ENCODE measurements at regions not wholly inside any gene's neighbourhood (a gene's known extent, or its start where the extent isn't known, plus 50 kb on each side); places are given as distances from the start of the nearest gene placed in this dataset.

DNA sequence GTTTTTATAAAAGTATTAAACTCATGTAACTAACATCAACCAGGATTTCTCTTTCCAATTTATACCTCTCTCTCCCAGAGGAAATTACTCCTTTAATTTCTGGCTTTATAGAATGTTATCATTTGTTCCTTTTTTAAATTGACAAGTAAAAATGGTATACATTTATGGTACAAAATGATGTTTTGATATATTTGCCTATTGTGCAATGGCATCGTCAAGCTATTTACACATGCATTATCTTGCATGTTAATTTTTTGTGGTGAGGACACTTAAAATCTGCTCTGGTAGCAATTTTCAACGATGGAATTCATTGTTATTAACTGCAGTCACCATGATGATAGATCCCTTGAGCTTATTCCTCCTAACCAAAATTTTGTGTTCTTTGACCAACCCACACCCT is 149.0 kb upstream of the NAV3 start:
- Mint-ChIP-seq H3K4me1 (no peaks in the 10 kb centered on the region), H3K27ac (no peak overlapping the region), H3K27me3 (no peaks in the 10 kb centered on the region), H3K4me3 (no peak overlapping the region), H3K9me3 (peaks cover 0 to 5% (median 0%) of the 10 kb centered on the region in 3 donors), H3K36me3 (no peaks in the 10 kb centered on the region)
- ChIA-PET CTCF (no interaction called here), POLR2A (interaction anchor here in 1 of 2 donors (0.5 kb wide), 1 partner anchor 1582 kb away, joined by 4 read pairs; no protein-coding TSS in a partner anchor)
- H3K36me3 ChIP-seq (ENCODE audit: control insufficient read depth in 2 of 2, extremely low read depth in 1 of 2, insufficient read depth in 1 of 2, low read length in 1 of 2), result no peaks in the 10 kb centered on the region
- ATAC-seq (replicated peaks in 1 of 4), result no peak
- DNase-seq, result no peak
- no peak overlapping the region for H3K27ac ChIP-seq (ENCODE audit: low read length)
- no peaks in the 10 kb centered on the region for H3K9me3 ChIP-seq
- H3K4me3 ChIP-seq (ENCODE audit: control insufficient read depth in 1 of 2, extremely low read depth in 1 of 2, low read length in 1 of 2), result no peak overlapping the region
- no CpG with 5 or more reads among the region's 2 CpGs for WGBS (ENCODE audit: insufficient coverage)
- H3K4me1 ChIP-seq (ENCODE audit: control insufficient read depth in 1 of 2, extremely low read depth in 1 of 2, insufficient read depth in 2 of 2, low read length in 2 of 2), result no peaks in the 10 kb centered on the region
- no peaks in the 10 kb centered on the region for H3K27me3 ChIP-seq (replicated peaks in 1 of 2; ENCODE audit: control insufficient read depth in 2 of 2, extremely low read depth in 1 of 2, insufficient read depth in 2 of 2, low read length in 1 of 2)

DNA sequence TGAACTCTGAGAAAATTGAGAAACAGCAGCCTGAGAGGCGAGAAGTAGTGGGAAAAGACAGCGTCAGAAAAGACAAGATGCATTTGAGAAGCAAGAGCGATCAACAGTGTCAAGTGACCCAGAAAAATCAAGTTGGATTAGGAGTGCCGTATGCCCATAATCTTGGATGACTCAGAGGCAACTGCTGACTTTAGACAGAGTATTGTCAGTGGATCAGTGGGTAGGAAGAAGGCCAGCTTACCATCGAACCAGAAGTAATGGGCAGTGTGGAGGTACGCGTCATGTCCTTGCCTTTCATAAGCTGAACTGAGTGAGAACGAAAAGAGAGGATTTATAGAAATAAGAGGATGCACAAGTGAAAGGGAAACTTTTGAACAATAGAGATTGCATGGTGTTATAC is 151.0 kb upstream of the NAV3 start:
- ChIA-PET POLR2A (no interaction called here), CTCF (no interaction called here)
- no peaks in the 10 kb centered on the region for H3K36me3 ChIP-seq (ENCODE audit: control insufficient read depth in 2 of 2, extremely low read depth in 1 of 2, insufficient read depth in 1 of 2, low read length in 1 of 2)
- H3K4me1 ChIP-seq (ENCODE audit: control insufficient read depth in 1 of 2, extremely low read depth in 1 of 2, insufficient read depth in 2 of 2, low read length in 2 of 2), result no peaks in the 10 kb centered on the region
- H3K9me3 ChIP-seq, result no peaks in the 10 kb centered on the region
- 83% methylated on average over 8 of the region's 8 CpGs for WGBS (ENCODE audit: insufficient coverage)
- H3K9me3 Mint-ChIP-seq, result peaks cover 0 to 5% (median 2%) of the 10 kb centered on the region in 3 donors
- DNase-seq (no peak), ATAC-seq (replicated peaks in 1 of 4) (no peak)
- no peak overlapping the region for H3K4me3 Mint-ChIP-seq
- no peak overlapping the region for H3K4me3 ChIP-seq (ENCODE audit: control insufficient read depth in 1 of 2, extremely low read depth in 1 of 2, low read length in 1 of 2)
- no peaks in the 10 kb centered on the region for H3K36me3 Mint-ChIP-seq
- no peaks in the 10 kb centered on the region for H3K27me3 Mint-ChIP-seq
- H3K27ac Mint-ChIP-seq, result no peak overlapping the region
- no peaks in the 10 kb centered on the region for H3K4me1 Mint-ChIP-seq
- H3K27ac ChIP-seq (ENCODE audit: low read length), result no peak overlapping the region
- H3K27me3 ChIP-seq (replicated peaks in 1 of 2; ENCODE audit: control insufficient read depth in 2 of 2, extremely low read depth in 1 of 2, insufficient read depth in 2 of 2, low read length in 1 of 2), result no peaks in the 10 kb centered on the region

- DNase-seq (no peak), ATAC-seq (replicated peaks in 1 of 4) (no peak)
- WGBS (ENCODE audit: insufficient coverage), result no CpG with 5 or more reads among the region's 1 CpG
- H3K9me3 ChIP-seq, result no peaks in the 10 kb centered on the region
- peaks cover 0 to 5% (median 2%) of the 10 kb centered on the region in 3 donors for H3K9me3 Mint-ChIP-seq
- H3K27me3 ChIP-seq (replicated peaks in 1 of 2; ENCODE audit: control insufficient read depth in 2 of 2, extremely low read depth in 1 of 2, insufficient read depth in 2 of 2, low read length in 1 of 2), result no peaks in the 10 kb centered on the region
- no peaks in the 10 kb centered on the region for H3K27me3 Mint-ChIP-seq
- ChIA-PET CTCF (no interaction called here), POLR2A (no interaction called here)
- no peak overlapping the region for H3K4me3 Mint-ChIP-seq
- H3K4me1 ChIP-seq (ENCODE audit: control insufficient read depth in 1 of 2, extremely low read depth in 1 of 2, insufficient read depth in 2 of 2, low read length in 2 of 2), result no peaks in the 10 kb centered on the region
- H3K4me1 Mint-ChIP-seq, result no peaks in the 10 kb centered on the region
- H3K36me3 ChIP-seq (ENCODE audit: control insufficient read depth in 2 of 2, extremely low read depth in 1 of 2, insufficient read depth in 1 of 2, low read length in 1 of 2), result no peaks in the 10 kb centered on the region
- H3K4me3 ChIP-seq (ENCODE audit: control insufficient read depth in 1 of 2, extremely low read depth in 1 of 2, low read length in 1 of 2), result no peak overlapping the region
- no peak overlapping the region for H3K27ac ChIP-seq (ENCODE audit: low read length)
- H3K36me3 Mint-ChIP-seq, result no peaks in the 10 kb centered on the region
- H3K27ac Mint-ChIP-seq, result no peak overlapping the region
These were observed 152.1 kb upstream of the NAV3 start for GRCh38 chr12:77678621-77679020.

GRCh38 chr12:77667101-77667500 is 163.6 kb upstream of the NAV3 start:
- ATAC-seq (replicated peaks in 1 of 4), result no peak
- H3K27me3 ChIP-seq (replicated peaks in 1 of 2; ENCODE audit: control insufficient read depth in 2 of 2, extremely low read depth in 1 of 2, insufficient read depth in 2 of 2, low read length in 1 of 2), result no peaks in the 10 kb centered on the region
- Mint-ChIP-seq H3K27ac (no peak overlapping the region), H3K9me3 (peaks cover 7 to 27% (median 13%) of the 10 kb centered on the region in 3 donors), H3K36me3 (no peaks in the 10 kb centered on the region), H3K27me3 (no peaks in the 10 kb centered on the region), H3K4me1 (no peaks in the 10 kb centered on the region), H3K4me3 (no peak overlapping the region)
- no peaks in the 10 kb centered on the region for H3K9me3 ChIP-seq
- ChIA-PET POLR2A (no interaction called here), CTCF (no interaction called here)
- no peak for DNase-seq
- H3K36me3 ChIP-seq (ENCODE audit: control insufficient read depth in 2 of 2, extremely low read depth in 1 of 2, insufficient read depth in 1 of 2, low read length in 1 of 2), result no peaks in the 10 kb centered on the region
- WGBS (ENCODE audit: insufficient coverage), result 68% methylated on average over 5 of the region's 6 CpGs
- no peak overlapping the region for H3K27ac ChIP-seq (ENCODE audit: low read length)
- H3K4me3 ChIP-seq (ENCODE audit: control insufficient read depth in 1 of 2, extremely low read depth in 1 of 2, low read length in 1 of 2), result no peak overlapping the region
- H3K4me1 ChIP-seq (ENCODE audit: control insufficient read depth in 1 of 2, extremely low read depth in 1 of 2, insufficient read depth in 2 of 2, low read length in 2 of 2), result no peaks in the 10 kb centered on the region

DNA sequence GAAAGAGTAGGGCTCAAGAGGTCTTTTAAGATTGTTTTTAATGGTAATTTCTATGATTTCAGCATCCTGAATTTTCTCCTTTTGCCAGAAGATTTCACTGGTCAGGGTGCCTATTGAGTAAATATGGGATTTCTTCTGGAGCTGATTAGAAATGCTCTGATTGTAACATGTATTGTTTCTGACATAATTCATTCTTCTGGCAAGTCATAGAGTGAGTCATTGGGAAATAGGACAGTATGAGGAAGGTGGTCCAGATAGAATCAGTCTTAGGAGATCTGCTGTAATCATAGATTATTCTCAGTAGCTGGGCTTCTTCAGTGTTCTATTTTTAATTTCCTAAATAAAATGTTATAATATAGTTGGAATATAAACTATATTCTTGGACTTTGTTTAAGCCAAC is 182.0 kb upstream of the NAV3 start:
- H3K9me3 Mint-ChIP-seq, result peaks cover 0 to 4% (median 0%) of the 10 kb centered on the region in 3 donors
- no peak overlapping the region for H3K4me3 Mint-ChIP-seq
- H3K27me3 Mint-ChIP-seq, result no peaks in the 10 kb centered on the region
- H3K36me3 ChIP-seq (ENCODE audit: control insufficient read depth in 2 of 2, extremely low read depth in 1 of 2, insufficient read depth in 1 of 2, low read length in 1 of 2), result no peaks in the 10 kb centered on the region
- H3K4me1 ChIP-seq (ENCODE audit: control insufficient read depth in 1 of 2, extremely low read depth in 1 of 2, insufficient read depth in 2 of 2, low read length in 2 of 2), result no peaks in the 10 kb centered on the region
- H3K4me3 ChIP-seq (ENCODE audit: control insufficient read depth in 1 of 2, extremely low read depth in 1 of 2, low read length in 1 of 2), result no peak overlapping the region
- H3K27ac Mint-ChIP-seq, result no peak overlapping the region
- ATAC-seq (replicated peaks in 1 of 4) (no peak), DNase-seq (no peak)
- H3K27ac ChIP-seq (ENCODE audit: low read length), result no peak overlapping the region
- H3K4me1 Mint-ChIP-seq, result no peaks in the 10 kb centered on the region
- no peaks in the 10 kb centered on the region for H3K27me3 ChIP-seq (replicated peaks in 1 of 2; ENCODE audit: control insufficient read depth in 2 of 2, extremely low read depth in 1 of 2, insufficient read depth in 2 of 2, low read length in 1 of 2)
- H3K9me3 ChIP-seq, result no peaks in the 10 kb centered on the region
- POLR2A ChIA-PET, result no interaction called here
- CTCF ChIA-PET, result no interaction called here
- no peaks in the 10 kb centered on the region for H3K36me3 Mint-ChIP-seq

- peaks cover 0 to 1% (median 0%) of the 10 kb centered on the region in 3 donors for H3K9me3 Mint-ChIP-seq
- H3K36me3 Mint-ChIP-seq, result no peaks in the 10 kb centered on the region
- Histone ChIP-seq H3K4me1 (ENCODE audit: control insufficient read depth in 1 of 2, extremely low read depth in 1 of 2, insufficient read depth in 2 of 2, low read length in 2 of 2) (no peaks in the 10 kb centered on the region), H3K27ac (ENCODE audit: low read length) (no peak overlapping the region), H3K4me3 (ENCODE audit: control insufficient read depth in 1 of 2, extremely low read depth in 1 of 2, low read length in 1 of 2) (no peak overlapping the region), H3K9me3 (no peaks in the 10 kb centered on the region), H3K36me3 (ENCODE audit: control insufficient read depth in 2 of 2, extremely low read depth in 1 of 2, insufficient read depth in 1 of 2, low read length in 1 of 2) (no peaks in the 10 kb centered on the region), H3K27me3 (replicated peaks in 1 of 2; ENCODE audit: control insufficient read depth in 2 of 2, extremely low read depth in 1 of 2, insufficient read depth in 2 of 2, low read length in 1 of 2) (no peaks in the 10 kb centered on the region)
- H3K4me3 Mint-ChIP-seq, result no peak overlapping the region
- no peak overlapping the region for H3K27ac Mint-ChIP-seq
- POLR2A ChIA-PET, result no interaction called here
- no CpG with 5 or more reads among the region's 5 CpGs for WGBS (ENCODE audit: insufficient coverage)
- ATAC-seq (replicated peaks in 1 of 4), result no peak
- CTCF ChIA-PET, result no interaction called here
- no peaks in the 10 kb centered on the region for H3K27me3 Mint-ChIP-seq
- no peak for DNase-seq
- H3K4me1 Mint-ChIP-seq, result no peaks in the 10 kb centered on the region
These were observed 184.6 kb upstream of the NAV3 start for GRCh38 chr12:77645966-77646598.

Measured in T-cell (primary cell).